ENCODE measurements at regions not wholly inside any gene's neighbourhood (a gene's known extent, or its start where the extent isn't known, plus 50 kb on each side); places are given as distances from the start of the nearest gene placed in this dataset.

DNA sequence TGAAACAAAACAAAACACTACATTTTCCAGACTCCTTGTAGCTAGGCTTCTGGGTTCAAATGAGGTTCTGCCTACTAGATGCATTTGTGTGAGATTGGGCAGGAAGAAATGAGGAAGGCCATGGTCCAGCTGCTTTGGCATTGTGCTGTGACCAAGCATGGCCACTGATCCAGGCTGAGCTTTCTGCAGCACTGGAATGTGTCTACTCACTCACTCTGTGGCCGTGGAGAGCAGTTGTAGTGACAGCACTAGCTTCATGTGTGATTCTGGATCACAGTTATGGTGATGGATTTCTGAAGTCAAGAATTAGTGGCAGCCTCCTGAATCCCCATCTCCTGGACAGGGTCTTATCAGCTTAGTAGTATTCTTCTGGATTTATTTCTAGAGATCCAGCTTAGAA lies 358.9 kb downstream of the GPAT3 start:
- Mint-ChIP-seq H3K27me3 (ENCODE audit: low read depth) (no peaks in the 10 kb centered on the region), H3K9me3 (peaks cover 5% of the 10 kb centered on the region)
- TF ChIP-seq, protein P1, sequence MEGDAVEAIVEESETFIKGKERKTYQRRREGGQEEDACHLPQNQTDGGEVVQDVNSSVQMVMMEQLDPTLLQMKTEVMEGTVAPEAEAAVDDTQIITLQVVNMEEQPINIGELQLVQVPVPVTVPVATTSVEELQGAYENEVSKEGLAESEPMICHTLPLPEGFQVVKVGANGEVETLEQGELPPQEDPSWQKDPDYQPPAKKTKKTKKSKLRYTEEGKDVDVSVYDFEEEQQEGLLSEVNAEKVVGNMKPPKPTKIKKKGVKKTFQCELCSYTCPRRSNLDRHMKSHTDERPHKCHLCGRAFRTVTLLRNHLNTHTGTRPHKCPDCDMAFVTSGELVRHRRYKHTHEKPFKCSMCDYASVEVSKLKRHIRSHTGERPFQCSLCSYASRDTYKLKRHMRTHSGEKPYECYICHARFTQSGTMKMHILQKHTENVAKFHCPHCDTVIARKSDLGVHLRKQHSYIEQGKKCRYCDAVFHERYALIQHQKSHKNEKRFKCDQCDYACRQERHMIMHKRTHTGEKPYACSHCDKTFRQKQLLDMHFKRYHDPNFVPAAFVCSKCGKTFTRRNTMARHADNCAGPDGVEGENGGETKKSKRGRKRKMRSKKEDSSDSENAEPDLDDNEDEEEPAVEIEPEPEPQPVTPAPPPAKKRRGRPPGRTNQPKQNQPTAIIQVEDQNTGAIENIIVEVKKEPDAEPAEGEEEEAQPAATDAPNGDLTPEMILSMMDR (IDR thresholded peaks at IDR 0.05; ENCODE audit: unreplicated experiment in 3 of 3) = no peak

GRCh38 chr4:83890816-83891215 lies 354.9 kb downstream of the GPAT3 start:
- H3K4me3 Mint-ChIP-seq = no peak overlapping the region
- H3K27me3 Mint-ChIP-seq (ENCODE audit: low read depth) = no peaks in the 10 kb centered on the region

More for the DNA sequence above, 358.9 kb downstream of the GPAT3 start:
- Mint-ChIP-seq H3K4me1 (no peaks in the 10 kb centered on the region), H3K27ac (no peak overlapping the region), H3K4me3 (no peak overlapping the region), H3K36me3 (ENCODE audit: low read depth) (no peaks in the 10 kb centered on the region)

DNA sequence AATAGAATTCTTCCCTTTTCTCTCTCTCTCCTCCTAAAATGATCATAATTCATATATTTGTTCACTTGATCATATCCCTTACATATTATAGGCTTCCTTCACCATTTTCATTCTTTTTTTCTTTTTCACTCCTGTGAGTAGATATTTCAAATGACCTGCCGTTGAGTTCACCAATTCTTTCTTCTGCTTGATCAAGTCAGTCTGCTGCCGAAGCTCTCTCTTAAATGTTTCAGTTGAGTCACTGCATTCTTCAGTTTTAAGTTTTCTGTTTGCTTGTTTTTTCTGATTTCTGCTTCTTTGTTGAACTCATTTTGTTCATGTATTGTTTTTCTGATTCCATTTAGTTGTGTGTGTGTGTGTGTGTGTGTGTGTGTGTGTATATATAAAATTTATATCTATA lies 354.3 kb downstream of the GPAT3 start:
- Mint-ChIP-seq H3K36me3 (ENCODE audit: low read depth) (no peaks in the 10 kb centered on the region), H3K4me1 (no peaks in the 10 kb centered on the region), H3K4me3 (no peak overlapping the region), H3K9me3 (peaks cover 8% of the 10 kb centered on the region), H3K27ac (no peak overlapping the region), H3K27me3 (ENCODE audit: low read depth) (no peaks in the 10 kb centered on the region)
- TF ChIP-seq, protein P1 (IDR thresholded peaks at IDR 0.05; ENCODE audit: unreplicated experiment in 3 of 3) = no peak

More at GRCh38 chr4:83890816-83891215, 354.9 kb downstream of the GPAT3 start:
- Mint-ChIP-seq H3K4me1 (no peaks in the 10 kb centered on the region), H3K27ac (no peak overlapping the region), H3K9me3 (peaks cover 8% of the 10 kb centered on the region), H3K36me3 (ENCODE audit: low read depth) (no peaks in the 10 kb centered on the region)
- TF ChIP-seq, protein P1 (IDR thresholded peaks at IDR 0.05; ENCODE audit: unreplicated experiment in 3 of 3) = no peak

- Mint-ChIP-seq H3K4me3 (no peak overlapping the region), H3K9me3 (peaks cover 8% of the 10 kb centered on the region), H3K36me3 (ENCODE audit: low read depth) (no peaks in the 10 kb centered on the region), H3K4me1 (no peaks in the 10 kb centered on the region), H3K27ac (no peak overlapping the region), H3K27me3 (ENCODE audit: low read depth) (no peaks in the 10 kb centered on the region)
- TF ChIP-seq, protein P1 (IDR thresholded peaks at IDR 0.05; ENCODE audit: unreplicated experiment in 3 of 3) = no peak
These were observed 353.9 kb downstream of the GPAT3 start for GRCh38 chr4:83889802-83890201.

GRCh38 chr4:83885256-83886182 lies 349.6 kb downstream of the GPAT3 start:
- Mint-ChIP-seq H3K4me1 (no peaks in the 10 kb centered on the region), H3K27me3 (ENCODE audit: low read depth) (no peaks in the 10 kb centered on the region)
- TF ChIP-seq, protein P1 (IDR thresholded peaks at IDR 0.05; ENCODE audit: unreplicated experiment in 3 of 3) = no peak

DNA sequence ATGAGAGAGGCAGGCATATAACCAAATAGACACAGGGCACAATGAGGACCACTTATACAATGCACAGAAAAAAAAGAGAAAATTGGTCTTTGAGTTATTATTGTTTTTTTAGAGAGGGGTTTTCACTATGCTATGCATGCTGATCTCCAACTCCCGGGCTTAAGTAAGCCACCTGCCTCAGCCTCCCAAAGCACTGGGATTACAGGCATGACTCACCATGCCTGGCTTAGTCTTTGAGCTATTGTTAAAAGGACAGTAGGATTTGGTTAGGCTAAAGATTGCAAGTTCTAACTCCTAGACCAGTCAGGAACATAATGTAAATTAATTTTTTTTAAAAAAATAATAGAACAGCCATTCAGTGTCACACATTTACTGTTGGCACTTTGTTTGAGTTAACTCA lies 340.1 kb downstream of the GPAT3 start:
- TF ChIP-seq, protein P1 (IDR thresholded peaks at IDR 0.05; ENCODE audit: unreplicated experiment in 3 of 3) = no peak
- Mint-ChIP-seq H3K9me3 (no peaks in the 10 kb centered on the region), H3K4me1 (no peaks in the 10 kb centered on the region), H3K4me3 (no peak overlapping the region), H3K27ac (no peak overlapping the region), H3K27me3 (ENCODE audit: low read depth) (peaks cover 3% of the 10 kb centered on the region), H3K36me3 (ENCODE audit: low read depth) (no peaks in the 10 kb centered on the region)

More at GRCh38 chr4:83885256-83886182, 349.6 kb downstream of the GPAT3 start:
- Mint-ChIP-seq H3K4me3 (no peak overlapping the region), H3K36me3 (ENCODE audit: low read depth) (no peaks in the 10 kb centered on the region), H3K27ac (no peak overlapping the region), H3K9me3 (peaks cover 8% of the 10 kb centered on the region)
